K562 (cell line): ENCODE measurements at regions not wholly inside any gene's neighbourhood (a gene's known extent, or its start where the extent isn't known, plus 50 kb on each side); places are given as distances from the start of the nearest gene placed in this dataset.

Experiments
- ARID2 ChIP-seq: fragments of 450-650 bp; IDR thresholded peaks from 2 replicates; pipeline ENCODE4 v1.6.1; 2017; ENCODE audit warnings: antibody characterized with exemption, mild to moderate bottlenecking
- C11orf30 ChIP-seq: fragments of 450-650 bp; IDR thresholded peaks from 2 replicates; pipeline ENCODE4 v1.6.1; 2016; ENCODE audit warnings: low read depth, mild to moderate bottlenecking
- EP300 ChIP-seq: IDR thresholded peaks from 2 replicates; pipeline ENCODE4 v1.6.1; 2012; ENCODE audit warnings: low read length, improper control_type of control experiment
- FOXP1 ChIP-seq: sonication (generic); formaldehyde crosslinking; IDR thresholded peaks from 2 replicates; pipeline ENCODE4 v1.8.0; 2022; ENCODE audit warnings: mild to moderate bottlenecking, missing genetic modification reagents
- KDM5B ChIP-seq: fragments of 200-600 bp; sonication (generic); IDR thresholded peaks from 2 replicates; pipeline ENCODE4 v1.6.1; 2012; ENCODE audit warnings: low read depth, mild to moderate bottlenecking, moderate library complexity, low read length, control low read depth, inconsistent platforms; ENCODE audit not compliant: insufficient replicate concordance
- TEAD2 ChIP-seq: fragments of 450-650 bp; IDR thresholded peaks from 2 replicates; pipeline ENCODE4 v1.6.1; 2016; ENCODE audit warnings: missing genetic modification characterization, control low read depth, missing compliant biosample characterization
- TF ChIP-seq, protein P1 (sequence below): sonication (generic); formaldehyde crosslinking; IDR thresholded peaks from 2 replicates; pipeline ENCODE4 v1.9.0; 2022; ENCODE audit warnings: mild to moderate bottlenecking, missing genetic modification reagents
- TF ChIP-seq, protein P2 (sequence below): conservative IDR thresholded peaks from 2 replicates; pipeline ENCODE4 v1.6.1; 2011; ENCODE audit warnings: low read depth, mild to moderate bottlenecking, low read length; ENCODE audit not compliant: control insufficient read depth

DNA sequence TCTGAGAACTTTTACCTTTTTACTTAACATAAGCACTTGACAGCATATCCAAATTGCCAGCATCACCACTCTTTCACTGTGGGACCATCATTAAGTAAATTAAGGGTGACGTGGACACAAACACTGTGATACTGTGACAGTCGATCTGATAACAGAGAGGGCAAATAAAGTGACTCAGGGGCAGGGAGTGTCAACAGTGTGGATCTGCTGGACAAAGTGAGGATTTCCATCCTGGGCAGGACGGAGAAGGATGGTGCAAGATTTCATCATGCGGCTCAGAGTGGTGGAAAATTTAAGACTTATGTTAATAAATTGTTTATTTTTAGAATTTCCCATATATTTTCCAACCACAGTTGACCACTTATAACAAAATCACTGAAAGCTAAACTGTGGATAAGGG is 60.0 kb upstream of the WDFY2 start:
- TF ChIP-seq FOXP1 (CRISPR knock-in tag) (no peak), KDM5B (no peak), ARID2 (no peak), EP300 (peak; percentile 55; the same call in 1 of the 2 replicates), TEAD2 (tag) (no peak), C11orf30 (no peak)
- TF ChIP-seq, protein P1, sequence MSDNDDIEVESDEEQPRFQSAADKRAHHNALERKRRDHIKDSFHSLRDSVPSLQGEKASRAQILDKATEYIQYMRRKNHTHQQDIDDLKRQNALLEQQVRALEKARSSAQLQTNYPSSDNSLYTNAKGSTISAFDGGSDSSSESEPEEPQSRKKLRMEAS (CRISPR knock-in tag) = no peak
- TF ChIP-seq, protein P2, sequence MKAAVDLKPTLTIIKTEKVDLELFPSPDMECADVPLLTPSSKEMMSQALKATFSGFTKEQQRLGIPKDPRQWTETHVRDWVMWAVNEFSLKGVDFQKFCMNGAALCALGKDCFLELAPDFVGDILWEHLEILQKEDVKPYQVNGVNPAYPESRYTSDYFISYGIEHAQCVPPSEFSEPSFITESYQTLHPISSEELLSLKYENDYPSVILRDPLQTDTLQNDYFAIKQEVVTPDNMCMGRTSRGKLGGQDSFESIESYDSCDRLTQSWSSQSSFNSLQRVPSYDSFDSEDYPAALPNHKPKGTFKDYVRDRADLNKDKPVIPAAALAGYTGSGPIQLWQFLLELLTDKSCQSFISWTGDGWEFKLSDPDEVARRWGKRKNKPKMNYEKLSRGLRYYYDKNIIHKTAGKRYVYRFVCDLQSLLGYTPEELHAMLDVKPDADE = no peak
